ENCODE measurements at regions not wholly inside any gene's neighbourhood (a gene's known extent, or its start where the extent isn't known, plus 50 kb on each side); places are given as distances from the start of the nearest gene placed in this dataset.

DNA sequence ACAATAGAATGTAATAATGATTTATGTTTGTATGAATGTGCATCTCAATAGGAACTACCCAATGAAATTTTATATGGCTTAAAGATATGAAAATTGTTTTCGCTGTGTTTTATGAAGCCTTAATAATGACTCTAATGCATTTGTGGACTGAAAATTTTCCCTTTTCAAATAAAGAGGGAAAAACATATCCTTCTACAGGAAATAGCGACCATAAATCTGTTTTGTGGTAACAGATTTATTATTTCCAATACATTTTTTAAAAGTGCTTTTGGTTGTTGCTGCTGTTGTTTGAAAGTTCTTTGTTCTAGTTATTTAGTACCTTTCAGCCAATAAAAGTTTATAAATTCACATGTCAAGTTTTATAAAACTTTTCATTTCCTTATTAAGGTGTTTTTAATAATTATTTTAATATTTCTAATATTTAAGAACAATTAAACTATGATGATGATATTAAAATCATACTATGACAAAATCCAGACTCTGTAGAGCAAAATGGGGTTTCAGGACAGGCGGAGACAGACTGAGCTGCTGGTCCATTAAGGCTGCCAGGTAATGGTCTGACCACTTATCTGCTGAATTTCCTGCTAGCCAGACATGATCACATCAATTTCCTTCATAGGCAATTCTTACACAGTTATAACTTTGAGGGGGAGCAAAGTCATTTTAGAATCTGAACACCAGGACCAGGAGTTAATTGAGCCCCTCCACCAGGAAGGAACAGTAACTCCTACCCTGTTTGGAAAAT, 65.7 kb upstream of the NEUROD1 start:
- no peak for DNase-seq (ENCODE audit: low read depth)
- TF ChIP-seq, protein P1, sequence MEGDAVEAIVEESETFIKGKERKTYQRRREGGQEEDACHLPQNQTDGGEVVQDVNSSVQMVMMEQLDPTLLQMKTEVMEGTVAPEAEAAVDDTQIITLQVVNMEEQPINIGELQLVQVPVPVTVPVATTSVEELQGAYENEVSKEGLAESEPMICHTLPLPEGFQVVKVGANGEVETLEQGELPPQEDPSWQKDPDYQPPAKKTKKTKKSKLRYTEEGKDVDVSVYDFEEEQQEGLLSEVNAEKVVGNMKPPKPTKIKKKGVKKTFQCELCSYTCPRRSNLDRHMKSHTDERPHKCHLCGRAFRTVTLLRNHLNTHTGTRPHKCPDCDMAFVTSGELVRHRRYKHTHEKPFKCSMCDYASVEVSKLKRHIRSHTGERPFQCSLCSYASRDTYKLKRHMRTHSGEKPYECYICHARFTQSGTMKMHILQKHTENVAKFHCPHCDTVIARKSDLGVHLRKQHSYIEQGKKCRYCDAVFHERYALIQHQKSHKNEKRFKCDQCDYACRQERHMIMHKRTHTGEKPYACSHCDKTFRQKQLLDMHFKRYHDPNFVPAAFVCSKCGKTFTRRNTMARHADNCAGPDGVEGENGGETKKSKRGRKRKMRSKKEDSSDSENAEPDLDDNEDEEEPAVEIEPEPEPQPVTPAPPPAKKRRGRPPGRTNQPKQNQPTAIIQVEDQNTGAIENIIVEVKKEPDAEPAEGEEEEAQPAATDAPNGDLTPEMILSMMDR (conservative IDR thresholded peaks at IDR 0.05; ENCODE audit: low read depth, low read length): no peak
- H3K4me3 ChIP-seq (ENCODE audit: low read depth, low read length): no peak overlapping the region

DNA sequence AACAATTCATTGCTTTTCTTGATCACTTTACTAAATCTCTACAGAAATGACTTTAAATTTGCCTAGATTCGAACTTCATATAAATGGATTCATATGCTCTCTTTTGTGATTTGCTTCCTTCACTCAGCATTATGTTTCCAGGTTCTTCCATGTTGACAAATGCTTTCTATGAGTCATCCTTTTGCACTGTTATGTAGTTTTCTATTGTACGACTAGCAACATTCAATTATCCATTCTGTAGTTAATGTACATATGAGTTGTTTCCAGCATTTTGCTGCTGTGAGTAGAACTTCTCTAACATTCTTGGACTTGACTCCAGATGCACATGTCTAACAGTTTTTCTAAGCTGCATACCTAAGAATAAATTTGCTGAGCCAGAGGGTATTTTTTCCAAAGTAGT, 66.5 kb upstream of the NEUROD1 start:
- DNase-seq (ENCODE audit: low read depth): no peak
- TF ChIP-seq, protein P1 (conservative IDR thresholded peaks at IDR 0.05; ENCODE audit: low read depth, low read length): no peak
- H3K4me3 ChIP-seq (ENCODE audit: low read depth, low read length): no peak overlapping the region

DNA sequence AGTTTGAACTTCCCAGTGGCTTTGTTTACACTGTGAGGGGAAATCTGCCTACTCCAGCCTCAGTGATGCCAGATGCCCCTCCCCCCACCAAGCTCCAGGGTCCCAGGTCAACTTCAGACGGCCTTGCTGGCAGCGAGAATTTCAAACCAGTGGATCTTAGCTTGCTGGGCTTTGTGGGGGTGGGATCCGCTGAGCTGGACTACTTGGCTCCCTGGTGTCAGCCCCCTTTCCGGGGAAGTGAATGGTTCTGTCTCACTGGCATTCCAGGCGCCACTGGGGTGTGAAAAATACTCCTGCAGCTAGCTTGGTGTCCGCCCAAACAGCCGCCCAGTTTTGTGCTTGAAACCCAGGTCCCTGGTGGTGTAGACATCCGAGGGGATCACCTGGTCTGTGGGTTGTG, 70.0 kb upstream of the NEUROD1 start:
- DNase-seq (ENCODE audit: low read depth): no peak
- H3K4me3 ChIP-seq (ENCODE audit: low read depth, low read length): no peak overlapping the region
- TF ChIP-seq, protein P1 (conservative IDR thresholded peaks at IDR 0.05; ENCODE audit: low read depth, low read length): no peak

- H3K4me3 ChIP-seq (ENCODE audit: low read depth, low read length): no peak overlapping the region
- no peak for DNase-seq (ENCODE audit: low read depth)
- TF ChIP-seq, protein P1 (conservative IDR thresholded peaks at IDR 0.05; ENCODE audit: low read depth, low read length): no peak
Observed at GRCh38 chr2:181751266-181752030, 71.1 kb upstream of the NEUROD1 start.

GRCh38 chr2:181752301-181752700, 72.0 kb upstream of the NEUROD1 start:
- TF ChIP-seq, protein P1 (conservative IDR thresholded peaks at IDR 0.05; ENCODE audit: low read depth, low read length): no peak
- no peak overlapping the region for H3K4me3 ChIP-seq (ENCODE audit: low read depth, low read length)
- DNase-seq (ENCODE audit: low read depth): no peak

DNA sequence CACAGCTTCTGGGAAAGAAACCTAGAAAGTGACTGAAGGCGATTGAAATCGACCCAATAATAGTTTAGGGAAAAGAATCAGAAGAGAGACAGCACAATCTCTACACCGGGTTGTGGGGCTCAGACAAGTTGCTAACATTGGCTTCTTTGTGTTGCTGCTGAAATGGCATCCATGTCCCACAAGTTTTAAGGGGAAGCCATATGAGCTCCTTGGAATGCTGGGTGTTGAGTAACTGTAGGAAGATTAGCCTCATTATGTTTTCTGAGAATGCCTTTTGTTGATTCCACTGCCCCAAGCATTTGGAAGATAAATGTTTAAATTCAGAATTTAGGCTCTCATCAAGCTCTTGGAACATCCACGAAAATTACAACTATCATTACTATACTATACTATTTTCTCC, 73.4 kb upstream of the NEUROD1 start:
- H3K4me3 ChIP-seq (ENCODE audit: low read depth, low read length): no peak overlapping the region
- no peak for DNase-seq (ENCODE audit: low read depth)
- TF ChIP-seq, protein P1 (conservative IDR thresholded peaks at IDR 0.05; ENCODE audit: low read depth, low read length): no peak

Data from epithelial cell of proximal tubule (primary cell).